ENCODE measurements at regions not wholly inside any gene's neighbourhood (a gene's known extent, or its start where the extent isn't known, plus 50 kb on each side); places are given as distances from the start of the nearest gene placed in this dataset.

- H3K36me3 ChIP-seq (replicated peaks in 1 of 2; ENCODE audit: control insufficient read depth in 2 of 2, insufficient read depth in 2 of 2, low read length in 2 of 2) = no peaks in the 10 kb centered on the region
- no peak overlapping the region for H2AFZ ChIP-seq (ENCODE audit: low read length)
- H4K91ac ChIP-seq (ENCODE audit: low read depth, low read length, poor library complexity) = no peak overlapping the region
- no peaks in the 10 kb centered on the region for H3K79me1 ChIP-seq (ENCODE audit: low read depth, low read length)
- H2AK5ac ChIP-seq (ENCODE audit: low read depth, low read length) = no peak overlapping the region
- H2BK5ac ChIP-seq (ENCODE audit: low read length) = no peak overlapping the region
- H3K18ac ChIP-seq (ENCODE audit: low read length) = no peak overlapping the region
- no peak overlapping the region for H3K4me2 ChIP-seq (ENCODE audit: insufficient read depth, low read length, poor library complexity, severe bottlenecking)
- H2BK12ac ChIP-seq (ENCODE audit: low read length) = no peak overlapping the region
- no peak overlapping the region for H2BK15ac ChIP-seq (ENCODE audit: low read length)
- no peaks in the 10 kb centered on the region for H3K9me3 ChIP-seq (replicated peaks in 1 of 2; ENCODE audit: control insufficient read depth in 2 of 2, insufficient read depth in 1 of 2, low read depth in 1 of 2, low read length in 2 of 2)
- H3K4me3 ChIP-seq (ENCODE audit: low read length in 2 of 2) = no peak overlapping the region
- H3K27ac ChIP-seq (replicated peaks; ENCODE audit: low read length) = no peak overlapping the region
- no peak for DNase-seq (ENCODE audit: low spot score)
- WGBS, 2 donors (ENCODE audit: extremely low coverage in 2 of 2, insufficient read length in 2 of 2, insufficient replicate concordance in 1 of 2) = no CpG with 5 or more reads among the region's 1 CpG
- no peak overlapping the region for H2BK120ac ChIP-seq (ENCODE audit: low read depth, low read length)
- no peaks in the 10 kb centered on the region for H3K4me1 ChIP-seq (ENCODE audit: control insufficient read depth in 2 of 2, insufficient read depth in 1 of 2, low read depth in 1 of 2, low read length in 2 of 2)
- no peak overlapping the region for H3K23ac ChIP-seq (ENCODE audit: low read depth, low read length, poor library complexity)
- no peak overlapping the region for H3K14ac ChIP-seq (ENCODE audit: low read length)
- no peaks in the 10 kb centered on the region for H3K27me3 ChIP-seq (ENCODE audit: control insufficient read depth in 3 of 3, insufficient read depth in 3 of 3, low read depth in 1 of 3, low read length in 3 of 3)
- H3K9ac ChIP-seq (ENCODE audit: low read depth, low read length, poor library complexity) = no peak overlapping the region
- H3K4ac ChIP-seq (ENCODE audit: low read length) = no peak overlapping the region
- no peak overlapping the region for H4K8ac ChIP-seq (ENCODE audit: low read depth, low read length)
These were observed 132.6 kb upstream of the ITGA1 start for GRCh38 chr5:52655163-52655562.

GRCh38 chr5:52656569-52657246, 131.0 kb upstream of the ITGA1 start:
- no peak overlapping the region for H3K4me3 ChIP-seq (ENCODE audit: low read length in 2 of 2)
- H3K14ac ChIP-seq (ENCODE audit: low read length) = no peak overlapping the region
- no peak overlapping the region for H3K18ac ChIP-seq (ENCODE audit: low read length)
- WGBS, 2 donors (ENCODE audit: extremely low coverage in 2 of 2, insufficient read length in 2 of 2, insufficient replicate concordance in 1 of 2) = 100% methylated on average over 1 of the region's 4 CpGs; no CpG with 5 or more reads in 1 of the 2 donors
- DNase-seq (ENCODE audit: low spot score) = no peak
- no peaks in the 10 kb centered on the region for H3K9me3 ChIP-seq (replicated peaks in 1 of 2; ENCODE audit: control insufficient read depth in 2 of 2, insufficient read depth in 1 of 2, low read depth in 1 of 2, low read length in 2 of 2)
- no peaks in the 10 kb centered on the region for H3K36me3 ChIP-seq (replicated peaks in 1 of 2; ENCODE audit: control insufficient read depth in 2 of 2, insufficient read depth in 2 of 2, low read length in 2 of 2)
- H4K8ac ChIP-seq (ENCODE audit: low read depth, low read length) = no peak overlapping the region
- no peak overlapping the region for H2BK5ac ChIP-seq (ENCODE audit: low read length)
- H3K27me3 ChIP-seq (ENCODE audit: control insufficient read depth in 3 of 3, insufficient read depth in 3 of 3, low read depth in 1 of 3, low read length in 3 of 3) = peaks cover 0 to 8% (median 0%) of the 10 kb centered on the region in 3 experiments
- H2AK5ac ChIP-seq (ENCODE audit: low read depth, low read length) = no peak overlapping the region
- H3K4me2 ChIP-seq (ENCODE audit: insufficient read depth, low read length, poor library complexity, severe bottlenecking) = no peak overlapping the region
- H2BK15ac ChIP-seq (ENCODE audit: low read length) = no peak overlapping the region
- no peak overlapping the region for H3K27ac ChIP-seq (replicated peaks; ENCODE audit: low read length)
- no peak overlapping the region for H3K4ac ChIP-seq (ENCODE audit: low read length)
- no peak overlapping the region for H2BK120ac ChIP-seq (ENCODE audit: low read depth, low read length)
- no peak overlapping the region for H2BK12ac ChIP-seq (ENCODE audit: low read length)
- no peak overlapping the region for H3K23ac ChIP-seq (ENCODE audit: low read depth, low read length, poor library complexity)
- no peak overlapping the region for H2AFZ ChIP-seq (ENCODE audit: low read length)
- H3K9ac ChIP-seq (ENCODE audit: low read depth, low read length, poor library complexity) = no peak overlapping the region
- H3K4me1 ChIP-seq (ENCODE audit: control insufficient read depth in 2 of 2, insufficient read depth in 1 of 2, low read depth in 1 of 2, low read length in 2 of 2) = no peaks in the 10 kb centered on the region
- H3K79me1 ChIP-seq (ENCODE audit: low read depth, low read length) = no peaks in the 10 kb centered on the region
- no peak overlapping the region for H4K91ac ChIP-seq (ENCODE audit: low read depth, low read length, poor library complexity)

GRCh38 chr5:52657247-52657645, 130.5 kb upstream of the ITGA1 start:
- Histone ChIP-seq H3K4me1 (ENCODE audit: control insufficient read depth in 2 of 2, insufficient read depth in 1 of 2, low read depth in 1 of 2, low read length in 2 of 2) (no peaks in the 10 kb centered on the region), H3K4ac (ENCODE audit: low read length) (no peak overlapping the region), H2BK15ac (ENCODE audit: low read length) (no peak overlapping the region), H3K27me3 (ENCODE audit: control insufficient read depth in 3 of 3, insufficient read depth in 3 of 3, low read depth in 1 of 3, low read length in 3 of 3) (peaks cover 0 to 8% (median 0%) of the 10 kb centered on the region in 3 experiments), H4K91ac (ENCODE audit: low read depth, low read length, poor library complexity) (no peak overlapping the region), H2BK120ac (ENCODE audit: low read depth, low read length) (no peak overlapping the region), H3K36me3 (replicated peaks in 1 of 2; ENCODE audit: control insufficient read depth in 2 of 2, insufficient read depth in 2 of 2, low read length in 2 of 2) (no peaks in the 10 kb centered on the region), H3K18ac (ENCODE audit: low read length) (no peak overlapping the region), H2AFZ (ENCODE audit: low read length) (no peak overlapping the region), H3K27ac (replicated peaks; ENCODE audit: low read length) (no peak overlapping the region), H3K14ac (ENCODE audit: low read length) (no peak overlapping the region), H2AK5ac (ENCODE audit: low read depth, low read length) (no peak overlapping the region), H2BK12ac (ENCODE audit: low read length) (no peak overlapping the region), H3K9me3 (replicated peaks in 1 of 2; ENCODE audit: control insufficient read depth in 2 of 2, insufficient read depth in 1 of 2, low read depth in 1 of 2, low read length in 2 of 2) (no peaks in the 10 kb centered on the region), H2BK5ac (ENCODE audit: low read length) (no peak overlapping the region), H3K23ac (ENCODE audit: low read depth, low read length, poor library complexity) (no peak overlapping the region), H3K4me3 (ENCODE audit: low read length in 2 of 2) (no peak overlapping the region), H3K4me2 (ENCODE audit: insufficient read depth, low read length, poor library complexity, severe bottlenecking) (no peak overlapping the region), H3K79me1 (ENCODE audit: low read depth, low read length) (no peaks in the 10 kb centered on the region), H4K8ac (ENCODE audit: low read depth, low read length) (no peak overlapping the region), H3K9ac (ENCODE audit: low read depth, low read length, poor library complexity) (no peak overlapping the region)
- WGBS, 2 donors (ENCODE audit: extremely low coverage in 2 of 2, insufficient read length in 2 of 2, insufficient replicate concordance in 1 of 2) = no CpG with 5 or more reads among the region's 3 CpGs
- DNase-seq (ENCODE audit: low spot score) = peak; percentile 41

- no peak overlapping the region for H3K4me2 ChIP-seq (ENCODE audit: insufficient read depth, low read length, poor library complexity, severe bottlenecking)
- no peak for DNase-seq (ENCODE audit: low spot score)
- no peak overlapping the region for H2AK5ac ChIP-seq (ENCODE audit: low read depth, low read length)
- no peak overlapping the region for H3K23ac ChIP-seq (ENCODE audit: low read depth, low read length, poor library complexity)
- H3K14ac ChIP-seq (ENCODE audit: low read length) = no peak overlapping the region
- H3K79me1 ChIP-seq (ENCODE audit: low read depth, low read length) = no peaks in the 10 kb centered on the region
- no peak overlapping the region for H2BK15ac ChIP-seq (ENCODE audit: low read length)
- H3K27me3 ChIP-seq (ENCODE audit: control insufficient read depth in 3 of 3, insufficient read depth in 3 of 3, low read depth in 1 of 3, low read length in 3 of 3) = peaks cover 0 to 13% (median 0%) of the 10 kb centered on the region in 3 experiments
- no peak overlapping the region for H3K4ac ChIP-seq (ENCODE audit: low read length)
- H4K8ac ChIP-seq (ENCODE audit: low read depth, low read length) = no peak overlapping the region
- H3K36me3 ChIP-seq (replicated peaks in 1 of 2; ENCODE audit: control insufficient read depth in 2 of 2, insufficient read depth in 2 of 2, low read length in 2 of 2) = no peaks in the 10 kb centered on the region
- no peak overlapping the region for H2BK5ac ChIP-seq (ENCODE audit: low read length)
- no peaks in the 10 kb centered on the region for H3K4me1 ChIP-seq (ENCODE audit: control insufficient read depth in 2 of 2, insufficient read depth in 1 of 2, low read depth in 1 of 2, low read length in 2 of 2)
- no peak overlapping the region for H2BK12ac ChIP-seq (ENCODE audit: low read length)
- H2BK120ac ChIP-seq (ENCODE audit: low read depth, low read length) = no peak overlapping the region
- no peaks in the 10 kb centered on the region for H3K9me3 ChIP-seq (replicated peaks in 1 of 2; ENCODE audit: control insufficient read depth in 2 of 2, insufficient read depth in 1 of 2, low read depth in 1 of 2, low read length in 2 of 2)
- H3K18ac ChIP-seq (ENCODE audit: low read length) = no peak overlapping the region
- H3K9ac ChIP-seq (ENCODE audit: low read depth, low read length, poor library complexity) = no peak overlapping the region
- H3K4me3 ChIP-seq (ENCODE audit: low read length in 2 of 2) = no peak overlapping the region
- no peak overlapping the region for H3K27ac ChIP-seq (replicated peaks; ENCODE audit: low read length)
- WGBS, 2 donors (ENCODE audit: extremely low coverage in 2 of 2, insufficient read length in 2 of 2, insufficient replicate concordance in 1 of 2) = no CpG with 5 or more reads among the region's 2 CpGs
- H4K91ac ChIP-seq (ENCODE audit: low read depth, low read length, poor library complexity) = no peak overlapping the region
- H2AFZ ChIP-seq (ENCODE audit: low read length) = no peak overlapping the region
These were observed 129.5 kb upstream of the ITGA1 start for GRCh38 chr5:52658246-52658645.
